Neural cell (in vitro differentiated cells): ENCODE measurements at regions not wholly inside any gene's neighbourhood (a gene's known extent, or its start where the extent isn't known, plus 50 kb on each side); places are given as distances from the start of the nearest gene placed in this dataset.

Source experiments
- H2AFZ ChIP-seq: fragments of 200-600, 300-800 bp; sonication (generic), shearing (Covaris generic); 2 replicates; pipeline ENCODE4 v1.6.0; 2014; ENCODE audit warnings: low read depth, mild to moderate bottlenecking, antibody characterized with exemption, low read length, moderate library complexity
- H3F3A ChIP-seq: fragments of 200-600 bp; shearing (Covaris generic); 2 replicates; pipeline ENCODE4 v1.6.1; 2016; ENCODE audit warnings: mild to moderate bottlenecking, moderate library complexity, mixed read lengths, antibody characterized with exemption, low read length; ENCODE audit not compliant: insufficient read depth, poor library complexity, severe bottlenecking
- H3K27ac ChIP-seq: fragments of 200-600, 300-800 bp; sonication (generic), shearing (Covaris generic); 2 replicates; pipeline ENCODE4 v1.5.1; 2014; ENCODE audit warnings: mild to moderate bottlenecking, low read length, moderate library complexity
- H3K27me3 ChIP-seq: fragments of 300-800, 200-600 bp; sonication (generic), shearing (Covaris generic); 2 replicates; pipeline ENCODE4 v1.6.0; 2014; ENCODE audit warnings: mild to moderate bottlenecking, low read depth, low read length, moderate library complexity; ENCODE audit not compliant: insufficient read depth
- H3K36me3 ChIP-seq: fragments of 300-800, 200-600 bp; sonication (generic), shearing (Covaris generic); 2 replicates; pipeline ENCODE4 v1.5.1; 2014; ENCODE audit warnings: mild to moderate bottlenecking, antibody characterized with exemption, low read length, moderate library complexity; ENCODE audit not compliant: insufficient read depth
- H3K4me2 ChIP-seq: fragments of 300-800, 200-600 bp; sonication (generic), shearing (Covaris generic); 2 replicates; pipeline ENCODE4 v1.6.0; 2014; ENCODE audit warnings: mild to moderate bottlenecking, low read length
- H3K4me3 ChIP-seq: fragments of 300-800, 200-600 bp; sonication (generic), shearing (Covaris generic); 2 replicates; pipeline ENCODE4 v1.5.1; 2014; ENCODE audit warnings: mild to moderate bottlenecking, low read length, moderate library complexity
- H3K79me2 ChIP-seq: fragments of 200-600 bp; shearing (Covaris generic); replicated peaks from 2 replicates; pipeline ENCODE4 v1.6.0; 2014; ENCODE audit warnings: mild to moderate bottlenecking, low read length, moderate library complexity; ENCODE audit not compliant: insufficient read depth
- H3K9ac ChIP-seq: fragments of 300-800, 200-600 bp; sonication (generic), shearing (Covaris generic); 2 replicates; pipeline ENCODE4 v1.6.1; 2016; ENCODE audit warnings: mild to moderate bottlenecking, low read length, mixed read lengths
- H3K9me2 ChIP-seq: fragments of 200-600 bp; shearing (Covaris generic); 2 replicates; pipeline ENCODE4 v1.6.1; 2016; ENCODE audit warnings: mild to moderate bottlenecking, low read length, mixed read lengths; ENCODE audit not compliant: insufficient read depth
- H3K9me3 ChIP-seq: fragments of 200-600, 300-800 bp; sonication (generic), shearing (Covaris generic); 2 replicates; pipeline ENCODE4 v1.6.1; 2016; ENCODE audit warnings: mild to moderate bottlenecking, mixed run types, low read length, moderate library complexity, mixed read lengths
- H4K20me1 ChIP-seq: fragments of 200-600 bp; shearing (Covaris generic); 2 replicates; pipeline ENCODE4 v1.6.1; 2016; ENCODE audit warnings: mild to moderate bottlenecking, mixed run types; ENCODE audit not compliant: insufficient read depth
- CTCF ChIP-seq: fragments of 450-650 bp; IDR thresholded peaks from 2 replicates; pipeline ENCODE4 v1.5.1; 2014; ENCODE audit warnings: antibody characterized with exemption, mild to moderate bottlenecking, moderate library complexity; ENCODE audit not compliant: poor library complexity, severe bottlenecking
- EP300 ChIP-seq: fragments of 450-650 bp; conservative IDR thresholded peaks from 2 replicates; pipeline ENCODE4 v1.6.1; 2014; ENCODE audit warnings: antibody characterized with exemption, mild to moderate bottlenecking, moderate library complexity; ENCODE audit not compliant: poor library complexity, severe bottlenecking
- EZH2 ChIP-seq: fragments of 200-600, 300-800 bp; shearing (Covaris generic), sonication (generic); IDR thresholded peaks from 2 replicates; pipeline ENCODE4 v1.6.1; 2014; ENCODE audit warnings: antibody characterized with exemption, low read length, borderline replicate concordance, mild to moderate bottlenecking; ENCODE audit not compliant: insufficient read depth, poor library complexity, severe bottlenecking
- MXI1 ChIP-seq: fragments of 450-650 bp; conservative IDR thresholded peaks from 2 replicates; pipeline ENCODE4 v1.6.1; 2014; ENCODE audit warnings: antibody characterized with exemption, mild to moderate bottlenecking; ENCODE audit not compliant: poor library complexity, severe bottlenecking
- POLR2AphosphoS5 ChIP-seq: IDR thresholded peaks from 2 replicates; pipeline ENCODE4 v1.6.1; 2012
- RAD21 ChIP-seq: fragments of 450-650 bp; conservative IDR thresholded peaks from 2 replicates; pipeline ENCODE4 v1.6.1; 2014; ENCODE audit warnings: antibody characterized with exemption, mild to moderate bottlenecking, moderate library complexity
- REST ChIP-seq: IDR thresholded peaks from 2 replicates; pipeline ENCODE4 v1.6.1; 2012; ENCODE audit warnings: borderline replicate concordance
- SMC3 ChIP-seq: fragments of 450-650 bp; conservative IDR thresholded peaks from 2 replicates; pipeline ENCODE4 v1.6.1; 2014; ENCODE audit warnings: antibody characterized with exemption, mild to moderate bottlenecking, moderate library complexity; ENCODE audit not compliant: poor library complexity
- TAF1 ChIP-seq: IDR thresholded peaks from 2 replicates; pipeline ENCODE4 v1.6.1; 2012; ENCODE audit warnings: low read depth

GRCh38 chr11:90326647-90327046, 103.8 kb upstream of the CHORDC1 start:
- Histone ChIP-seq H4K20me1 (no peaks in the 10 kb centered on the region), H3K9me2 (no peaks in the 10 kb centered on the region), H3K4me2 (no peak overlapping the region), H3F3A (no peaks in the 10 kb centered on the region), H3K4me3 (no peak overlapping the region), H3K27ac (no peak overlapping the region), H3K9ac (no peak overlapping the region), H3K36me3 (no peaks in the 10 kb centered on the region), H3K79me2 (no peaks in the 10 kb centered on the region), H3K27me3 (no peaks in the 10 kb centered on the region), H3K9me3 (no peaks in the 10 kb centered on the region), H2AFZ (no peak overlapping the region)
- no peak for TF ChIP-seq POLR2AphosphoS5
- TF ChIP-seq CTCF = no peak
- no peak for TF ChIP-seq MXI1
- no peak for TF ChIP-seq REST
- no peak for TF ChIP-seq TAF1
- TF ChIP-seq SMC3 = no peak
- no peak for TF ChIP-seq EZH2
- TF ChIP-seq EP300 = no peak
- no peak for TF ChIP-seq RAD21

- H3K4me3 ChIP-seq = no peak overlapping the region
- no peaks in the 10 kb centered on the region for H4K20me1 ChIP-seq
- H3K36me3 ChIP-seq = no peaks in the 10 kb centered on the region
- no peak for TF ChIP-seq MXI1
- no peak for TF ChIP-seq CTCF
- no peak for TF ChIP-seq TAF1
- TF ChIP-seq REST = no peak
- TF ChIP-seq EP300 = no peak
- no peak for TF ChIP-seq EZH2
- TF ChIP-seq RAD21 = no peak
- TF ChIP-seq POLR2AphosphoS5 = no peak
- H2AFZ ChIP-seq = no peak overlapping the region
- no peaks in the 10 kb centered on the region for H3K9me3 ChIP-seq
- H3K4me2 ChIP-seq = no peak overlapping the region
- H3F3A ChIP-seq = no peaks in the 10 kb centered on the region
- H3K9ac ChIP-seq = no peak overlapping the region
- H3K79me2 ChIP-seq = no peaks in the 10 kb centered on the region
- no peaks in the 10 kb centered on the region for H3K9me2 ChIP-seq
- no peak overlapping the region for H3K27ac ChIP-seq
- H3K27me3 ChIP-seq = no peaks in the 10 kb centered on the region
These were observed 100.4 kb upstream of the CHORDC1 start for GRCh38 chr11:90323289-90323688.
